ENCODE measurements at regions not wholly inside any gene's neighbourhood (a gene's known extent, or its start where the extent isn't known, plus 50 kb on each side); places are given as distances from the start of the nearest gene placed in this dataset.

GRCh38 chr10:105615715-105616365 is 974.8 kb downstream of the SORCS3 start:
- TF ChIP-seq CTCF (IDR thresholded peaks at IDR 0.05; ENCODE audit: insufficient read depth, low read length, poor library complexity, severe bottlenecking) (no peak), EZH2phosphoT487 (conservative IDR thresholded peaks at IDR 0.05; ENCODE audit: low read length) (no peak)
